GM06990 (cell line): ENCODE measurements at regions not wholly inside any gene's neighbourhood (a gene's known extent, or its start where the extent isn't known, plus 50 kb on each side); places are given as distances from the start of the nearest gene placed in this dataset.

Experiments
- DNase-seq: peaks from one replicate; pipeline ENCODE4 v3.0.0-alpha.2; 2011; ENCODE audit not compliant: insufficient read length; ENCODE audit errors: extremely low read depth
- H3K27me3 ChIP-seq: replicated peaks from 2 replicates; pipeline ENCODE4 v1.6.0; 2011; ENCODE audit warnings: low read length; ENCODE audit not compliant: control insufficient read depth, insufficient read depth
- H3K36me3 ChIP-seq: 2 replicates; pipeline ENCODE4 v1.5.1; 2011; ENCODE audit warnings: low read length; ENCODE audit not compliant: control insufficient read depth, insufficient read depth
- H3K4me3 ChIP-seq: replicated peaks from 2 replicates; pipeline ENCODE4 v1.5.1; 2011; ENCODE audit warnings: low read depth, mild to moderate bottlenecking, control low read depth, low read length
- TF ChIP-seq, protein P1 (sequence below): IDR thresholded peaks from 2 replicates; pipeline ENCODE4 v1.5.1; 2011; ENCODE audit warnings: low read length, control low read depth, mild to moderate bottlenecking, inconsistent platforms; ENCODE audit not compliant: insufficient read depth, poor library complexity, severe bottlenecking

DNA sequence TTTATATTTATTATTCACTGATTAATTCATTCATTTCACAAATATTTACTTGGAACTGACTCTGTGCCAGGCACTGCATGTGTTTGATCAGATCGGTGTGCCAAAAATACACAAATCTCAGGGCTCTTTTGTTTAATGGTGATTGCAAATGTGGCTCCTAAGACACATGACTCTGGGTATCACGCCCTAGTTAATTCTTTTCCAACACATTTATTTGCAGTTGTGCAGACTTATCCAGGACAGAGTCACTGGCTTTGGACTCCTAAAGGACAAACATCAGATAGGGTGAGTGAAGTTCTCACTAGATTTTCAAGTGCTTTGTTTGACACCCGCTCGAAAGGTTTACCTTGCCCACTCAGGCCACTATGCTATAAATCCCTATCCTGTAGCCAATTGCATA lies 335.5 kb downstream of the BARHL2 start:
- TF ChIP-seq, protein P1, sequence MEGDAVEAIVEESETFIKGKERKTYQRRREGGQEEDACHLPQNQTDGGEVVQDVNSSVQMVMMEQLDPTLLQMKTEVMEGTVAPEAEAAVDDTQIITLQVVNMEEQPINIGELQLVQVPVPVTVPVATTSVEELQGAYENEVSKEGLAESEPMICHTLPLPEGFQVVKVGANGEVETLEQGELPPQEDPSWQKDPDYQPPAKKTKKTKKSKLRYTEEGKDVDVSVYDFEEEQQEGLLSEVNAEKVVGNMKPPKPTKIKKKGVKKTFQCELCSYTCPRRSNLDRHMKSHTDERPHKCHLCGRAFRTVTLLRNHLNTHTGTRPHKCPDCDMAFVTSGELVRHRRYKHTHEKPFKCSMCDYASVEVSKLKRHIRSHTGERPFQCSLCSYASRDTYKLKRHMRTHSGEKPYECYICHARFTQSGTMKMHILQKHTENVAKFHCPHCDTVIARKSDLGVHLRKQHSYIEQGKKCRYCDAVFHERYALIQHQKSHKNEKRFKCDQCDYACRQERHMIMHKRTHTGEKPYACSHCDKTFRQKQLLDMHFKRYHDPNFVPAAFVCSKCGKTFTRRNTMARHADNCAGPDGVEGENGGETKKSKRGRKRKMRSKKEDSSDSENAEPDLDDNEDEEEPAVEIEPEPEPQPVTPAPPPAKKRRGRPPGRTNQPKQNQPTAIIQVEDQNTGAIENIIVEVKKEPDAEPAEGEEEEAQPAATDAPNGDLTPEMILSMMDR, result no peak
- Histone ChIP-seq H3K36me3 (no peaks in the 10 kb centered on the region), H3K27me3 (no peaks in the 10 kb centered on the region), H3K4me3 (no peak overlapping the region)
- DNase-seq, result no peak

DNA sequence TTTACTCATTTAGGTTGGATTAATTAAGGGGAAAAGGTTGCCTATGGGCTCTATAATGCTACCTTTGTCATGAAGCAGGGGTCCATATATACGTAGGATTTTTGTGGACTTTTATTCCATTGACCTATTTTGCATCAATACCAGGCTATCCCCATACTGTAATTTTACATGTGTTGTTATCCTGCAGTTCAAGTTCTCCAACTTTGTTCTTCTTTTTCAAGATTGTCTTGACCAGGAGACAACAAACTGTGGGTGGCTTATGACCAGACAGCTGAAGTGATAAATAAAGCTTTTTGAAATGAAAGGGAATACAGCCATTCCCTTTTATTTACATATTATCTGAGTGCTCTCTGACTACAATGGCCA lies 345.7 kb downstream of the BARHL2 start:
- TF ChIP-seq, protein P1, result no peak
- Histone ChIP-seq H3K27me3 (no peaks in the 10 kb centered on the region), H3K36me3 (no peaks in the 10 kb centered on the region), H3K4me3 (no peak overlapping the region)
- no peak for DNase-seq

DNA sequence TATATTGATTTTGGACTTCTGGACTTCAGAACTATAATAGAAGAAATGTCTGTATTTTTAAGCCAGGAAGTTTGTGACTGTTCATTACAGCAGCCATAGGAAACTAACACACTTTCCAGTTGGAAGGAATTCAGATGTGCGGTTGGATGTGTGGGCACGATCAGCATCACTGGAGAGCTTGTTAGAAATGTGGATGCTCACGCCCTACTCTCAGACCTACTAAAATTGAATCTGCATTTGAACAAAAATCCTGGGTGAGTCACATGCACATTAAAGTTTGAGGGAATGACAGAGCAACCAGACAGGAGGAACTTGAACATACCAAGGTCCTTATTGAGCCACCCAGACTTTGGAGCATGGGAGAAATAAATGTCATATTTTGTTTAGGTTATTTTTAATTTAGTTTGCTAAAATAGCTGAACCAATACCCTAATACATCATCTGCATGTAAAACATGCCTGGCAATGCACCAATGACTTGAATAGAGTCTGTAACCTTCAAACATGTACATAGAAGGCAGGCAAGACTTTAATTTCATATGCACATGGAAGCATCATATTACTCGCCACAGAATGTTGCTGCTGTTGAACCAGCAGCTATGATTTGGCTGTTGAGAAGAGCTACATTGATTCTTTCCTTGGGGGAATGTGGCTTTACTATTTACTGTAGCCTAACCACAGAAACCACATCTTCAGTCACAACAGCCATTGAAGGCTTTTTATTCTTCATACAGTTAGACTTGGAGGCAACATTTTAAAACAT lies 346.2 kb downstream of the BARHL2 start:
- H3K4me3 ChIP-seq, result no peak overlapping the region
- H3K36me3 ChIP-seq, result no peaks in the 10 kb centered on the region
- no peak for DNase-seq
- H3K27me3 ChIP-seq, result no peaks in the 10 kb centered on the region
- TF ChIP-seq, protein P1, result no peak

DNA sequence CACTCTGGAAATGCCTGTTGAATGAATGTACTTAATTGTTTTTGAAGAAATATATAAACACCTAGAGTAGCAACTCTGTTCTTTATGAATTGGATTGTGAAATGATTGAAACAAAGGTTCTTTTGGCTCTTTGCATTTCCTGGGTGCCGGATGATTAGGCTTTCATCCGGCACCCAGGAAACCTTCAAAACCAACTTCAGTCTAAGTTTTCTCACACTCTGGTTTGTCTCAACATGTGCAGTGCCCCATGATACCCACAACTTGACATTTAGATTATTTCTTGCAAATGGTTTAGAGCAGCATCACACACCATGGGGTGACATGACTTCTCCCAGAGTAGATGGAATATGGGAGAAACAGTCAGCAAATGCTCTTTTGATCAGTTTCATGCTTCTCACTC lies 354.9 kb downstream of the BARHL2 start:
- no peak for DNase-seq
- H3K27me3 ChIP-seq, result no peaks in the 10 kb centered on the region
- no peaks in the 10 kb centered on the region for H3K36me3 ChIP-seq
- TF ChIP-seq, protein P1, result no peak
- H3K4me3 ChIP-seq, result no peak overlapping the region

DNA sequence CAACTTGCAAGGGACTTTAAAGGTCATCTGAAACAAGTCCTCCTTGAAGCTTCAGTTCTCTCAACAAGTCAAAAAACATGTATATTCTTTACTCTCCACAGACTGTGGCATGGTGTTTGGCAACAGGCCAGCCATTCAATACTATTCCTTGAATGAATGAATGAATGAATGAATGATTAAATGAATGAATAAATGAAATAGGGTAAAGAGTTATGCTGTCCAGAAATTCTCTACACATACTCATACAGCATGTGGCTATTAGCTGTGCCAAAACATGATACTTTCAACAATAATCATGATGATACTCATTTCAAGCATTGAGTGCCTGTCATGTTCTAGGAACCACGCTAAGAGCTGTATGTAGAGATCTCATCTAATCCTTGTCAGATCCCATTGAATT lies 356.1 kb downstream of the BARHL2 start:
- TF ChIP-seq, protein P1, result no peak
- Histone ChIP-seq H3K36me3 (no peaks in the 10 kb centered on the region), H3K4me3 (no peak overlapping the region), H3K27me3 (no peaks in the 10 kb centered on the region)
- DNase-seq, result no peak

DNA sequence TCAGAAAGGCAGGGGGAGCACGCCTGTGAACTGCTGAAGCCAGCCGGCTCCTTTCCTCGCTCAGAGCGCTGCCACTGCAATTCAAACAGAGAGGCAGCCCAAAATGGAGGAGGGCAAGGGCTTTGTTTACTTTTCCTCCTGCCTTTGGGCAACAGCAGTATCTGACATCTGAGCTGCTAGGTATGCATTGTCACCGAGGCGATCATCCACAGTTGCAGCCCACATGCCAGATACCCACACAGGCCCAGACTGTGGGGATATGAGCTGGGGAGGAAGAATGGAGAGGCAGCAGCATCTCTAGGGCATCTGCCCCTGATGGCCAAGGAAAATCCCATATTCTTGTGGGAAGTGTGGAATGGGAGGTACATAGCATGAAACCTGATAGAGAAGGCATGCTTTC lies 357.1 kb downstream of the BARHL2 start:
- H3K36me3 ChIP-seq, result no peaks in the 10 kb centered on the region
- DNase-seq, result no peak
- no peak overlapping the region for H3K4me3 ChIP-seq
- TF ChIP-seq, protein P1, result no peak
- H3K27me3 ChIP-seq, result no peaks in the 10 kb centered on the region
